GM18870 (cell line): ENCODE measurements at regions not wholly inside any gene's neighbourhood (a gene's known extent, or its start where the extent isn't known, plus 50 kb on each side); places are given as distances from the start of the nearest gene placed in this dataset.

Experiments
- ATAC-seq: cut with Tn5 transposase; IDR thresholded peaks from one replicate; pipeline ENCODE4 v1.9.1; 2021; ENCODE audit warnings: moderate library complexity; ENCODE audit not compliant: unreplicated experiment

DNA sequence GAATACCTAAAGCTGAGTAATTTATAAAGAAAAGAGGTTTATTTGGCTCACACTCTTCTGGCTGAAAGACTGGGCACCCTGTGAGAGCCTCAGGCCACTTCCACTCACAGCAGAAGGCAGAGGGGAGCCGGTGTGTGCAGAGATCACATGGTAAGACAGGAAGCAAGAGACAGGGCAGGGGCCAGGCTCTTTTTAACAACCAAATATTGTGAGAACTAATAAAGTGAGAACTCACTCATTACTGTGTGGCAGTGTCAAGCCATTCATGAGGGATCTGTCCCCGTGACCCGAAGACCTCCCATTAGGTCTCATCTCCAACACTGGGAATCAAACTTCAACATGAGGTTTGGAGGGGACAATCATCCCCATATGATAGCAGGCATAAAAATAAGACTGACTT, 180.8 kb upstream of the DIO3 start:
- no peak for ATAC-seq

- no peak for ATAC-seq
These were observed 180.4 kb upstream of the DIO3 start for GRCh38 chr14:101380940-101381339.

- no peak for ATAC-seq
These were observed 177.5 kb upstream of the DIO3 start for GRCh38 chr14:101383737-101384338.

DNA sequence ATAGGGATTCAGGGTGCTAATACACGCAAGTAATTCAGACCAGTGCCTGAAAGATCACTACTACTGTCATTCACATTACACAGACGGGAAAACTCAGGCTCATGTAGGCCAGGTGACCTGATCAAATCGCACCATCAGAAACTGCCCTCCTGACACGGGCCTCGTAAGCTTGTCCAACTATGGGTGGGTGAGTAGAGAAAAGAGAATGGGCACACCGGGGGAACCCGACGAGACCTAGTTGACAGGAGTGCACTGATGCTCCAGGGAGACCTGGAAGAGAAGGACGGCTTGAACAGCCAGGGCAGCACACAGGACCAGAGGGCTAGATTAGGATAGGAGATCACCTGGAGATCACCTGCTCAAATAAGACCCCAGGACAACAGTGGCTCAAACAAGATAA, 166.9 kb upstream of the DIO3 start:
- no peak for ATAC-seq

- ATAC-seq = no peak
These were observed 165.5 kb upstream of the DIO3 start for GRCh38 chr14:101395779-101396178.

DNA sequence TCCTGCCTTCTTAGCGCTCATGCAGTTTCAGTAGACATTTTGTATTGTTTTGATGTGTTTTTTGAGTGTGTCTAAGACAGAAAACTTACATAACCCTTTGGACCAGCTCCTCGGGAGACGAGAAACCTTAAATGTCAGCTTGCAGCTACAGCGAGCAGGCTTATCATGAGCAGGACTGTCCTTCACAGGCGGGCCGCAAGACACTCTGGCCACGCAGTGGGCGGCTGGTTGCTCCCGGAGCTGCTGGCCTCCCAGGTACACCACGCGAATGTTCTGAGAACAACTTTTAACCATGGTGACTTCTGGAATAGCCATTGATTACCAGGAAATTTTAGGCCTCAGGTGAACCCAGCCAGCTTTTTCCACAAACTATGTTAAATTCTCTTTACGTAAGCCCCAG, 164.1 kb upstream of the DIO3 start:
- ATAC-seq = no peak

GRCh38 chr14:101398011-101398410, 163.3 kb upstream of the DIO3 start:
- no peak for ATAC-seq

DNA sequence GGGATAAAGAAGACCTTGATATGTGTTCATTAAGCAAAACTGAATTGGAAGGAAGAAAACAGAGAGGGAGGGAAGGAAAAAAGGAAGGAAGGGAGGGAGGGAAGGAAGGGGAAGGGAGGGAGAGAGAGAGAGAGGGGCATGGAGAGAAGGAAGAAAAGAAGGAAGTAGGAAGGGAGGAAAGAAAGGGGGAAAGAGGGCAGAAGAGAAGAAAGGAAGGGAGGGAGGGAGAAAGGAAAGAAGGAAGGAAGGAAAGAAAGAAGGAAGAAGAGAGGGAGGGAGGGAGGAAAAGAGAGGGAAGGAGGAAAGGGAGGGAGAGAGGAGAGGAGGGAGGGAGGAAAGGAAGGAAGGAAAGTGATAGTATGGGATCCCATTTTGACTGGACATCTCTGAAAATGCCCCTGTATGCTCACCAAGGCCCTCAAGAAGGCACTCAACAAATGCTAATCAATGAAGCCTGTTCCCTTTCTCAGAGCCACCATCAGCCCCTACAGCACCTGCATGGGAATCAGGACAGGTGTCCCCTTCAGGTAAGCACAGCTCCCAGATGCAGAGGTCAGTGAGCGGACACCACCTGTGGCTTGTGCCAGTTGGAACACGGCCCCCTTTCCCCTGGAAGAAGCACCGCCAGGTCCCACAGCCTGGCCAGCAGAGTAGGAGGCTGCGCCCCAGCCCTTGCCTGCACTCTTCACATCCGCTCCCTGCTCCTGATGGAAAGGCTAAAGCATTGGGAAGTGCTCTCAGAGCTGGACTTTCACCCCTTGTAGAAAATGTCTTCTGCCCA, 161.4 kb upstream of the DIO3 start:
- ATAC-seq = no peak

DNA sequence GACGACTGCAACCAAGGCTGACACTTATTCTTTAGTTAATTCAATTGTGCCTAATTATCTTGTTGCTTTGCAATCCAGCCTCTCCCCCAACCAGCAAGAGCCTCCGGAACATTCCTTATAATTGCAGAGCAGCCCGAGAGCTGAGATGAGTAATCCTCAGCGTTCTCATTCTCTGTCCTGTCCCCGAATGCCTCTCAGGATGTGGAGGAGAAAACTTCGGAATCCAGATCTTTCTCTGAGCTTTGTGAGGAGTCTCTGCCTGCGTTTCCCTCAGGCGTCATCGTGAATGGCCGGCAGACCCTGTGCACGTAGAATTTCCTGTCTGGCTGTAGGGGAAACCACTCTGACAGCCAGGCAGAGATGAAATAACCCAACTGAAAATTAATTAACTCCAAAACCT, 160.5 kb upstream of the DIO3 start:
- no peak for ATAC-seq

DNA sequence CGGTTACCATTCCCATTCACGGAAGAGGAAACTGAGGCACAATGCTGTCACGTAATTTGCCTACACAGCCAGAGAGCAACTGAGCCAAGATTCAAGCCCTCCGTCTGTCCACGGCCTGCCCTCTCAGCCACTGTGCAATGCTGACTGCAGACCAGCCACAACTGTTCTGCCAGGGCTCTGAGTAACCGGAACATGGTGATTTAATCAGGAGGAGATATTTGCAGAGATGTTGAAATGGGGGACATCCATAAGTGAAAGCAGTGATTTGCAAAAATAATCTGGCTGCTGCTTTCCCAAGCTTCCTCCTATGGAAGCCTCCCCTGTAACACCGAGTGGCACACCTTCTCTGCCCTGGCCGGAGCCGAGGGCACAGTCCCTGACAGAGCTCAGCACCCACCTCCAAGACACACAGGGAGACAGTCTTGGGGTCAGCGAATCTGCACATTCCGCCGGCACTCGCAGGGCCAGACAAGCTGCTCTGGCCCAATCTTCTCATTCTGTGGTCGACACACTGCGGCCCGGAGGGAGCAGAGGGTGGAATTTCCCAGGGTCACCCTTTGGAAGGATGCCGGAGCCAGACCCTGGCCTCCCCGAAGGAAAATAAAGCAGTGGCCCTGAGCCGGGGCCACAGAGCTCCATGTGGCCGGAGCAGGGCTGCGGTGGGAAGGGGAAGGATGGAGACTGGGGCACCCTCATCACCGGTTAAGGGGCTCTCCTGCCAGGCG, 158.2 kb upstream of the DIO3 start:
- ATAC-seq = no peak

GRCh38 chr14:101404426-101405170, 156.7 kb upstream of the DIO3 start:
- ATAC-seq = no peak

- no peak for ATAC-seq
These were observed 156.0 kb upstream of the DIO3 start for GRCh38 chr14:101405171-101405883.

- ATAC-seq = no peak
These were observed 154.4 kb upstream of the DIO3 start for GRCh38 chr14:101406921-101407320.

- ATAC-seq = no peak
These were observed 154.0 kb upstream of the DIO3 start for GRCh38 chr14:101407328-101407727.

DNA sequence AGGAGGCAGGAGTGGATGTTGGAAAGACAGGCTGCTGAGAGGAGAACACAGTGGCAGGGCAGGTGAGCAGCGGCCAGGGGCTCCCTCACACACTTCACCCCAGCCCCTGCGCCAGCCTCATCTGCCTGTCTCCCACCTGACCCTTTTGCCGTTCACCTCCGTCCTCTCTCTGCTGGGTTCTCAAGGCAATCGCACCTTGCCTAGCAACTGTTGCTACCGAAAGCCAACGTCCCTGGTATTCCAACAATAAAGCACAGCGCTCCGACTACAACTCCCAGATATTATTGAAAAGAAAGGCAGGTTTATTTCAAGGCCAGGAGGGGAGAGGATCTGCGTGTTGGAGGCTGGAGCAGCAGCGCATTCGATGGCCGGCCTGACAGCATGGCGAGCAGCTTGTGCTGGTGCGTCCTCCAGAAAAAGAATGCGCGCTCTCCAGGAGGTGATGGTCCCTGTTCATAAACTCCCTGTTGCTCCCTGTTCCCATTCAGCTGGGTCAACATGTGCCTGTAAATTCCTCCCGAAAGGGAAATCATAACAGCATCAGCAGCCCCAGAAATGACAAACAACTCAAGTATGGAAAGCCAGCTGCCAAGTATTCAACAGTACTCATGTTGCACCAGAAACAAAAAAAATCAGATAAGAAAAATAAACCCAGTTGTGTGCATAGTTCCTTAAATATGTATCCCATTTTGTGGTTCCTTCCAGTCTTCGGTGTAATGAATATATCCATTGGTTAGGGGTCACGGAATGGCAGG, 153.0 kb upstream of the DIO3 start:
- ATAC-seq = no peak

DNA sequence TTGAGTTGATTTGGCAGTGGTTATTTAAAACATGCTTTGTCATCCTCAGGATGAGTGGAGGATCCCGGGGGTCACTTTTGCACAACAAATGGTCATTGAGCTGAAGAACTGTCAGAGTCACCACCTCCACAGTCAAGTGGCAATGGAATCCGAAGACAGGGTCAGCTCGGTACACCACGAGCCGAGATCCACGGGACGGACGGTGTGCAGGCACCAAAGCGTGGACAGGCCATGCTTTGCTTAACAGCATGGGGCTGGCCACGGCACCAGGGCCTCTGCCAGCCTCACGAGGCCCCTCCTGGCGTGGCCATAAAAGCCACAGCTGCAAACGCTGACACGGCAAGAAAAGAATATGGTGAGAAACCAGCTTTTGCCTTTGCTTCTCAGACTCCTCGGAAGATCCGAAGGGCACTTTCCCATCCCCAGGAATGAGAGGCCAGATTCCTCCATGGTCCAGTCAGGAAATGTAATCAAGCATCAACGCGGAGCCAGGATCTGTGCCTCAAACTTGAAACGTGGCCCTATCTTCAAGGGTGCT, 152.2 kb upstream of the DIO3 start:
- no peak for ATAC-seq

DNA sequence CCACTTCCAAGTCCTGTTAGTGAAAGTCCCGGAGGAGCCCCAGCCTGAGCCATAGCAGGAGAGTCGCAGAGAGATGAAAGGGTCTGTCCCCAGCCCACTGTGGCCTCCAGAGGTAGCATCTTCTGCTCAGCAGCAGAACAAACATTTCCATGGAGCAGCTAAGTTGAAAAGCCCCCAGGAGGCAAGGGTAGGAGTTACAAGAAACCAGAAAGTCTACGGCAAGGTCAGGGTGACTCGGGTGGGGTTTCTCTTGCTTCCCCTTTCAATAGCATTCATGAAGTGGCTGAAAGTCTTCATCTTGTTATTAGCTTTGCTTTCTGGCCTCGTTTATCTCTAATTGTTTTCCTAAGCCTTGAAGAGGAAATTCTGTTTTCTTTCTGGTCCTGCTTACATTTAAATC, 151.2 kb upstream of the DIO3 start:
- no peak for ATAC-seq

- no peak for ATAC-seq
These were observed 150.1 kb upstream of the DIO3 start for GRCh38 chr14:101411151-101411550.

GRCh38 chr14:101411779-101412178, 149.5 kb upstream of the DIO3 start:
- ATAC-seq = no peak

DNA sequence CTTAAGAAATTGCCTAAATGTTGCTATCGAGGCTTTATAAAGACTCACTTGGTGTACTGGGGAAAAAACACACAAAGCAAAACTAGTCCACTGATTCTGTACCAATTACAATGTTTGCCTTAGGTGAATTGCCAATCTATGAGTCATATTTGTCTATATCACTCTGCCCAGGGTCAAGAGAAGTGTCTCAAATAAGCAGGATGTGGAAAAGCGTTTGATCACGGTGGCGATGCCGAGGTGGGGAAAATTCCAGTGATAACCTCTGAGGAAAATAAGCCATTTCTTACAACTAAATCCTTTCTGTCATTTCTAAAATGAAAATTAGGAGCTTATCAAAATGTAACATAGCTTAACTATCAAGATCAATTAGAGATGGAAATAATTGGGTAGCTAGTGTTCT, 148.6 kb upstream of the DIO3 start:
- no peak for ATAC-seq
